ENCODE measurements at regions not wholly inside any gene's neighbourhood (a gene's known extent, or its start where the extent isn't known, plus 50 kb on each side); places are given as distances from the start of the nearest gene placed in this dataset.

GRCh38 chr19:30171138-30171635, 201.0 kb upstream of the ZNF536 start:
- Histone ChIP-seq H2BK15ac (ENCODE audit: low read length) (peak overlapping the region; percentile 31; the same call in 1 of the 2 replicates), H3K4me1 (replicated peaks in 1 of 4; ENCODE audit: control insufficient read depth in 3 of 4, insufficient read depth in 4 of 4, low read length in 3 of 4) (peaks cover 0 to 2% (median 0%) of the 10 kb centered on the region in 4 experiments; a peak in 1 of 7 replicates), H3K79me2 (ENCODE audit: control insufficient read depth in 1 of 2, insufficient read depth in 2 of 2, low read length in 2 of 2) (no peaks in the 10 kb centered on the region), H3K4me2 (ENCODE audit: insufficient read depth in 1 of 2, low read depth in 2 of 2, low read length in 2 of 2) (no peak overlapping the region), H3K9ac (replicated peaks in 1 of 4; ENCODE audit: extremely low read depth in 1 of 4, low read depth in 3 of 4, low read length in 3 of 4) (no peak overlapping the region), H3K18ac (ENCODE audit: extremely low read depth, low read length) (no peak overlapping the region), H3K27me3 (replicated peaks in 1 of 4; ENCODE audit: control insufficient read depth in 3 of 4, extremely low read depth in 1 of 4, insufficient read depth in 3 of 4, low read length in 3 of 4) (no peaks in the 10 kb centered on the region), H3K36me3 (ENCODE audit: control insufficient read depth in 2 of 4, insufficient read depth in 4 of 4, low read length in 3 of 4) (peaks cover 0 to 2% (median 0%) of the 10 kb centered on the region in 4 experiments; a peak in 1 of 8 replicates), H2BK5ac (ENCODE audit: low read depth, low read length) (no peak overlapping the region), H3K4me3 (ENCODE audit: extremely low read depth in 1 of 4, insufficient read depth in 2 of 4, low read depth in 3 of 4, low read length in 4 of 4) (no peak overlapping the region), H4K8ac (ENCODE audit: extremely low read depth, insufficient read depth, low read length) (no peak overlapping the region), H2AK5ac (ENCODE audit: low read depth, low read length) (peak overlapping the region; percentile 17; the same call in 1 of the 2 replicates), H3K79me1 (ENCODE audit: low read depth, low read length) (no peaks in the 10 kb centered on the region), H4K20me1 (replicated peaks in 1 of 2; ENCODE audit: control insufficient read depth in 1 of 2, insufficient read depth in 2 of 2, low read length in 2 of 2) (peaks cover 0 to 11% of the 10 kb centered on the region in 2 experiments), H2AFZ (ENCODE audit: low read length) (no peak overlapping the region), H2BK20ac (ENCODE audit: low read length) (peak overlapping the region; percentile 51; the same call in 1 of the 2 replicates), H2BK120ac (replicated peaks; ENCODE audit: low read depth, low read length) (peak overlapping the region; percentile 52), H3K14ac (ENCODE audit: insufficient read length) (no peak overlapping the region), H3K27ac (ENCODE audit: low read depth, low read length) (no peak overlapping the region), H3K23me2 (ENCODE audit: low read depth, low read length) (peaks cover 10% of the 10 kb centered on the region), H3K23ac (ENCODE audit: insufficient read length) (no peak overlapping the region), H4K91ac (replicated peaks; ENCODE audit: insufficient read length, low read length) (no peak overlapping the region), H2BK12ac (ENCODE audit: low read depth, low read length) (no peak overlapping the region), H3K56ac (replicated peaks; ENCODE audit: insufficient read length, low read depth, low read length) (peak overlapping the region; percentile 96), H3K4ac (replicated peaks; ENCODE audit: insufficient read length, low read depth, low read length) (no peak overlapping the region), H4K5ac (ENCODE audit: insufficient read length, low read depth, low read length) (no peak overlapping the region), H3K9me3 (ENCODE audit: insufficient read depth in 2 of 2, low read depth in 1 of 2, low read length in 1 of 2) (peaks cover 0 to 5% of the 10 kb centered on the region in 2 experiments; a peak in 2 of 4 replicates)
- no peak for DNase-seq (ENCODE audit: low read depth in 1 of 2, low spot score in 2 of 2)
- ChIA-PET POLR2A (ENCODE audit: partially characterized antibody) (no interaction called here), CTCF (ENCODE audit: partially characterized antibody) (no interaction called here)
- FAIRE-seq: no peak
- 90 to 100% methylated on average over 2 to 3 of the region's 3 CpGs for WGBS, 2 experiments (ENCODE audit: extremely low coverage in 1 of 2, insufficient coverage in 1 of 2, insufficient read length in 1 of 2, insufficient replicate concordance in 2 of 2, low coverage in 1 of 2, low lambda C conversion rate in 2 of 2, missing lambda C conversion rate in 1 of 2)
- TF ChIP-seq RFX5 (IDR thresholded peaks at IDR 0.05; ENCODE audit: borderline replicate concordance, low read depth, low read length): no peak
- TF ChIP-seq NRF1 (IDR thresholded peaks at IDR 0.05; ENCODE audit: low read depth, low read length): no peak
- no peak for TF ChIP-seq CBX5 (IDR thresholded peaks at IDR 0.05; ENCODE audit: low read depth, low read length)
- TF ChIP-seq TCF12 (IDR thresholded peaks at IDR 0.05; ENCODE audit: low read depth, low read length): no peak
- no peak for TF ChIP-seq POLR2A (IDR thresholded peaks at IDR 0.05; ENCODE audit: control extremely low read depth in 1 of 2, low read depth in 2 of 2, low read length in 2 of 2)
- no peak for TF ChIP-seq FOSL1 (IDR thresholded peaks at IDR 0.05; ENCODE audit: insufficient read depth, low read depth, low read length)
- TF ChIP-seq YY1 (IDR thresholded peaks at IDR 0.05; ENCODE audit: low read depth, low read length): no peak
- no peak for TF ChIP-seq BCL11A (IDR thresholded peaks at IDR 0.05; ENCODE audit: low read depth in 2 of 2, low read length in 2 of 2)
- TF ChIP-seq HDAC6 (IDR thresholded peaks at IDR 0.05; ENCODE audit: low read depth, low read length): no peak
- no peak for TF ChIP-seq BRCA1 (IDR thresholded peaks at IDR 0.05; ENCODE audit: low read depth, low read length)
- TF ChIP-seq EGR1 (IDR thresholded peaks at IDR 0.05; ENCODE audit: borderline replicate concordance, low read depth, low read length): no peak
- no peak for TF ChIP-seq POLR2AphosphoS5 (IDR thresholded peaks at IDR 0.05; ENCODE audit: low read depth, low read length)
- no peak for TF ChIP-seq TBP (IDR thresholded peaks at IDR 0.05; ENCODE audit: low read depth, low read length)
- no peak for TF ChIP-seq HDAC2 (IDR thresholded peaks at IDR 0.05; ENCODE audit: borderline replicate concordance in 1 of 2, low read depth in 2 of 2, low read length in 2 of 2)

Data from H1 (cell line).